Hepatocyte (in vitro differentiated cells): ENCODE measurements at regions not wholly inside any gene's neighbourhood (a gene's known extent, or its start where the extent isn't known, plus 50 kb on each side); places are given as distances from the start of the nearest gene placed in this dataset.

Source experiments
- EZH2 ChIP-seq: fragments of 200-600 bp; sonication (generic); IDR thresholded peaks from 2 replicates; pipeline ENCODE4 v1.6.1; 2016; ENCODE audit warnings: antibody characterized with exemption, mild to moderate bottlenecking, borderline replicate concordance
- EZH2phosphoT487 ChIP-seq: fragments of 200-600 bp; sonication (generic); IDR thresholded peaks from one replicate; pipeline ENCODE4 v1.6.1; 2018; ENCODE audit warnings: antibody characterized with exemption, mild to moderate bottlenecking, low read depth, moderate library complexity; ENCODE audit not compliant: unreplicated experiment, severe bottlenecking
- TF ChIP-seq, protein P1 (sequence below): fragments of 200-600 bp; sonication (generic); IDR thresholded peaks from 2 replicates; pipeline ENCODE4 v1.5.1; 2016; ENCODE audit warnings: antibody characterized with exemption, mild to moderate bottlenecking; ENCODE audit not compliant: poor library complexity

DNA sequence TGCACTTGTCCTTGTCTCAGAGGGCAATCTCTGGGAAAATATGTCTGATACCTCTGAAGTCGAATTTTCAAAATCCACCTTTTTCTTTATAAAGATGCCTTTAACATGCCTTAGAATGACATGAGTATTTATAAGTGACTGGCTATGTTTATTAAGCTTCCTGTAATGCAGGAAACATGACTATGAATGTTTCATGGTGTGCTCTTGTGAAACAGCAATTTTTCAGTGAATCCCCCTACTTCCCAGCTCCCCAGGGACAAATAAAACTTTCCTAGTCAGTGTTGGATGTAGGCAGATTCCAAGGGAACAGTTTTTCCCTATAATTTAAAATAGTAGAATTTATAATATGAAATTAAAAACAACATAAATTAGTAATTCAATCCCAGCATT is 437.0 kb downstream of the LMO4 start:
- TF ChIP-seq, protein P1, sequence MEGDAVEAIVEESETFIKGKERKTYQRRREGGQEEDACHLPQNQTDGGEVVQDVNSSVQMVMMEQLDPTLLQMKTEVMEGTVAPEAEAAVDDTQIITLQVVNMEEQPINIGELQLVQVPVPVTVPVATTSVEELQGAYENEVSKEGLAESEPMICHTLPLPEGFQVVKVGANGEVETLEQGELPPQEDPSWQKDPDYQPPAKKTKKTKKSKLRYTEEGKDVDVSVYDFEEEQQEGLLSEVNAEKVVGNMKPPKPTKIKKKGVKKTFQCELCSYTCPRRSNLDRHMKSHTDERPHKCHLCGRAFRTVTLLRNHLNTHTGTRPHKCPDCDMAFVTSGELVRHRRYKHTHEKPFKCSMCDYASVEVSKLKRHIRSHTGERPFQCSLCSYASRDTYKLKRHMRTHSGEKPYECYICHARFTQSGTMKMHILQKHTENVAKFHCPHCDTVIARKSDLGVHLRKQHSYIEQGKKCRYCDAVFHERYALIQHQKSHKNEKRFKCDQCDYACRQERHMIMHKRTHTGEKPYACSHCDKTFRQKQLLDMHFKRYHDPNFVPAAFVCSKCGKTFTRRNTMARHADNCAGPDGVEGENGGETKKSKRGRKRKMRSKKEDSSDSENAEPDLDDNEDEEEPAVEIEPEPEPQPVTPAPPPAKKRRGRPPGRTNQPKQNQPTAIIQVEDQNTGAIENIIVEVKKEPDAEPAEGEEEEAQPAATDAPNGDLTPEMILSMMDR = no peak
- TF ChIP-seq EZH2phosphoT487 = no peak
- no peak for TF ChIP-seq EZH2
